HEK293 (cell line): ENCODE measurements at regions not wholly inside any gene's neighbourhood (a gene's known extent, or its start where the extent isn't known, plus 50 kb on each side); places are given as distances from the start of the nearest gene placed in this dataset.

Source experiments
- CTCF ChIA-PET: fragments of 350-600 bp; formaldehyde crosslinking; extraction: SDS; loops from one replicate; lab custom pipeline; 2021; ENCODE audit warnings: antibody characterized with exemption; lab: Yijun Ruan, JAX
- POLR2A ChIA-PET: fragments of 300-600 bp; formaldehyde crosslinking; extraction: SDS; loops from one replicate; lab custom pipeline; 2020; ENCODE audit warnings: antibody characterized with exemption, inconsistent platforms; lab: Yijun Ruan, JAX
- H3K27ac ChIP-seq: fragments of 200-500 bp; sonication (Bioruptor generic); 2 replicates; pipeline ENCODE4 v1.5.1; 2014; ENCODE audit warnings: low read depth, low read length, control low read depth, inconsistent platforms; ENCODE audit errors: extremely low read depth
- H3K36me3 ChIP-seq, 2 experiments: fragments of 200-500 bp in 1 of 2; sonication (Bioruptor generic) in 1 of 2; 1 replicate in 1 of 2; 2 replicates in 1 of 2; pipeline ENCODE4 v1.5.1; 2014 to 2017; ENCODE audit warnings: inconsistent platforms in 2 of 2, low read length in 2 of 2; ENCODE audit not compliant: control insufficient read depth in 2 of 2, insufficient read depth in 1 of 2
- H3K4me1 ChIP-seq: fragments of 200-500 bp; sonication (Bioruptor generic); 2 replicates; pipeline ENCODE4 v1.5.1; 2014; ENCODE audit warnings: mild to moderate bottlenecking, low read length, inconsistent platforms; ENCODE audit not compliant: control insufficient read depth, insufficient read depth
- H3K4me3 ChIP-seq: 2 replicates; pipeline ENCODE4 v1.5.1; 2011; ENCODE audit warnings: low read depth, mild to moderate bottlenecking, control low read depth, low read length, moderate library complexity
- H3K9me3 ChIP-seq: fragments of 200-500 bp; sonication (Bioruptor generic); 2 replicates; pipeline ENCODE4 v1.5.1; 2014; ENCODE audit warnings: low read depth, low read length, inconsistent platforms; ENCODE audit not compliant: control insufficient read depth, insufficient read depth
- BCL11A ChIP-seq: fragments of 450-650 bp; formaldehyde crosslinking; IDR thresholded peaks from 2 replicates; pipeline ENCODE4 v1.5.1; 2016; ENCODE audit warnings: low read depth, missing biosample characterization, missing genetic modification characterization
- BCL11B ChIP-seq: fragments of 450-650 bp; formaldehyde crosslinking; IDR thresholded peaks from 2 replicates; pipeline ENCODE4 v1.5.1; 2016; ENCODE audit warnings: low read depth, missing biosample characterization, missing genetic modification characterization
- SCRT2 ChIP-seq: fragments of 450-650 bp; formaldehyde crosslinking; IDR thresholded peaks from 2 replicates; pipeline ENCODE4 v1.5.1; 2016; ENCODE audit warnings: missing biosample characterization, missing genetic modification characterization
- YY1 ChIP-seq: fragments of 450-650 bp; formaldehyde crosslinking; IDR thresholded peaks from 2 replicates; pipeline ENCODE4 v1.5.1; 2018; ENCODE audit warnings: missing biosample characterization, missing genetic modification characterization
- ZBTB7A ChIP-seq: fragments of 450-650 bp; formaldehyde crosslinking; IDR thresholded peaks from 2 replicates; pipeline ENCODE4 v1.5.1; 2016; ENCODE audit warnings: low read depth, missing biosample characterization, missing genetic modification characterization
- ZFP3 ChIP-seq: fragments of 450-650 bp; formaldehyde crosslinking; IDR thresholded peaks from 2 replicates; pipeline ENCODE4 v1.5.1; 2016; ENCODE audit warnings: low read depth, missing biosample characterization, missing genetic modification characterization
- ZNF155 ChIP-seq: fragments of 450-650 bp; formaldehyde crosslinking; IDR thresholded peaks from 2 replicates; pipeline ENCODE4 v1.5.1; 2016; ENCODE audit warnings: missing biosample characterization, missing genetic modification characterization
- ZNF311 ChIP-seq: fragments of 450-650 bp; formaldehyde crosslinking; IDR thresholded peaks from 2 replicates; pipeline ENCODE4 v1.5.1; 2017; ENCODE audit warnings: missing biosample characterization, missing genetic modification characterization, borderline replicate concordance
- ZNF404 ChIP-seq: fragments of 450-650 bp; formaldehyde crosslinking; IDR thresholded peaks from 2 replicates; pipeline ENCODE4 v1.5.1; 2017; ENCODE audit warnings: missing biosample characterization, missing genetic modification characterization
- ZNF600 ChIP-seq: fragments of 450-650 bp; formaldehyde crosslinking; IDR thresholded peaks from 2 replicates; pipeline ENCODE4 v1.5.1; 2016; ENCODE audit warnings: missing biosample characterization, missing genetic modification characterization
- ZNF621 ChIP-seq: fragments of 450-650 bp; formaldehyde crosslinking; IDR thresholded peaks from 2 replicates; pipeline ENCODE4 v1.5.1; 2017; ENCODE audit warnings: missing biosample characterization, missing genetic modification characterization
- ZNF660 ChIP-seq: fragments of 450-650 bp; IDR thresholded peaks from 2 replicates; pipeline ENCODE4 v1.5.1; 2018; ENCODE audit warnings: missing biosample characterization, mild to moderate bottlenecking, missing genetic modification characterization
- ZNF707 ChIP-seq: fragments of 450-650 bp; formaldehyde crosslinking; IDR thresholded peaks from 2 replicates; pipeline ENCODE4 v1.5.1; 2016; ENCODE audit warnings: missing biosample characterization, missing genetic modification characterization
- ZNF785 ChIP-seq: fragments of 450-650 bp; formaldehyde crosslinking; IDR thresholded peaks from 2 replicates; pipeline ENCODE4 v1.5.1; 2016; ENCODE audit warnings: missing biosample characterization, missing genetic modification characterization
- ZNF843 ChIP-seq: fragments of 450-650 bp; formaldehyde crosslinking; IDR thresholded peaks from 2 replicates; pipeline ENCODE4 v1.5.1; 2016; ENCODE audit warnings: missing biosample characterization, missing genetic modification characterization
- TF ChIP-seq, protein P1 (sequence below): fragments of 450-650 bp; formaldehyde crosslinking; IDR thresholded peaks from 2 replicates; pipeline ENCODE4 v1.5.1; 2016; ENCODE audit warnings: missing biosample characterization, missing genetic modification characterization
- TF ChIP-seq, protein P2 (sequence below): fragments of 450-650 bp; formaldehyde crosslinking; IDR thresholded peaks from 2 replicates; pipeline ENCODE4 v1.5.1; 2016; ENCODE audit warnings: missing biosample characterization, missing genetic modification characterization, low read depth
- TF ChIP-seq, protein P3 (sequence below): fragments of 450-650 bp; formaldehyde crosslinking; IDR thresholded peaks from 2 replicates; pipeline ENCODE4 v1.5.1; 2016; ENCODE audit warnings: missing biosample characterization, missing genetic modification characterization
- TF ChIP-seq, protein P4 (sequence below): fragments of 450-650 bp; formaldehyde crosslinking; IDR thresholded peaks from 2 replicates; pipeline ENCODE4 v1.5.1; 2017; ENCODE audit warnings: missing biosample characterization, mild to moderate bottlenecking, missing genetic modification characterization, moderate library complexity
- TF ChIP-seq, protein P5 (sequence below): fragments of 450-650 bp; formaldehyde crosslinking; IDR thresholded peaks from 2 replicates; pipeline ENCODE4 v1.5.1; 2016; ENCODE audit warnings: missing biosample characterization, missing genetic modification characterization
- TF ChIP-seq, protein P6 (sequence below): fragments of 450-650 bp; formaldehyde crosslinking; IDR thresholded peaks from 2 replicates; pipeline ENCODE4 v1.5.1; 2016; ENCODE audit warnings: missing biosample characterization, missing genetic modification characterization

DNA sequence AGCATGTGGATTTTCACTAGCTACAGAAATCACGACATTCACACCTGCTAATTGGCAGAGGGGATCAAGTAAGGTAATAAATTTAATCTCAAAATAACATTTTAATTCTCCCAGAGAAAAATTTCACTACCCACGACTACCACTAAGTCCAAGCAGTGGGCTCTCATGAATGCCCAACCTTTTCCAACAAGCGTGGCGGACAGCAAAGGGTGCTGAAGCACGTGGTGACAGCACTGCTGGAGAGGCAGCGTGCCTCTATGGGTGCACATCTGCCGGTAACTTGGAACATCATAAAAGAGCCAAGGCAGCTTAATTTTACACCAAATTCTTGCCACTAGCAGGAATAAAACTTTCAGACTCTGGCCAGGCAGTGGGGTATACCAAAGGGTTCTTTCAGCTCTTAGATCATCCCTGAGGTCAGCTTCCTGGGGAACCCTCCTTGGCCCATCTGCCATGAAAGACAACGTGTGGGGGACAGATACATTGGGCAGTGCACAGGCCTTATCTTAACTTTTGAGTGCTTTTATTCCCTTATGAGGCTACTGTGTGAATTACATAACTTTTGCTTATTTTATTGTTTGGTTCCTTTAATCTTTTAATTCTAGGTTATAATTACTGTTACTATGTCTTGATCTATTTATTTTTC is 206.7 kb upstream of the KCTD7 start:
- TF ChIP-seq SCRT2 (tag by site-specific recombination): no peak
- no peak for TF ChIP-seq YY1 (tag by site-specific recombination)
- TF ChIP-seq, protein P1, sequence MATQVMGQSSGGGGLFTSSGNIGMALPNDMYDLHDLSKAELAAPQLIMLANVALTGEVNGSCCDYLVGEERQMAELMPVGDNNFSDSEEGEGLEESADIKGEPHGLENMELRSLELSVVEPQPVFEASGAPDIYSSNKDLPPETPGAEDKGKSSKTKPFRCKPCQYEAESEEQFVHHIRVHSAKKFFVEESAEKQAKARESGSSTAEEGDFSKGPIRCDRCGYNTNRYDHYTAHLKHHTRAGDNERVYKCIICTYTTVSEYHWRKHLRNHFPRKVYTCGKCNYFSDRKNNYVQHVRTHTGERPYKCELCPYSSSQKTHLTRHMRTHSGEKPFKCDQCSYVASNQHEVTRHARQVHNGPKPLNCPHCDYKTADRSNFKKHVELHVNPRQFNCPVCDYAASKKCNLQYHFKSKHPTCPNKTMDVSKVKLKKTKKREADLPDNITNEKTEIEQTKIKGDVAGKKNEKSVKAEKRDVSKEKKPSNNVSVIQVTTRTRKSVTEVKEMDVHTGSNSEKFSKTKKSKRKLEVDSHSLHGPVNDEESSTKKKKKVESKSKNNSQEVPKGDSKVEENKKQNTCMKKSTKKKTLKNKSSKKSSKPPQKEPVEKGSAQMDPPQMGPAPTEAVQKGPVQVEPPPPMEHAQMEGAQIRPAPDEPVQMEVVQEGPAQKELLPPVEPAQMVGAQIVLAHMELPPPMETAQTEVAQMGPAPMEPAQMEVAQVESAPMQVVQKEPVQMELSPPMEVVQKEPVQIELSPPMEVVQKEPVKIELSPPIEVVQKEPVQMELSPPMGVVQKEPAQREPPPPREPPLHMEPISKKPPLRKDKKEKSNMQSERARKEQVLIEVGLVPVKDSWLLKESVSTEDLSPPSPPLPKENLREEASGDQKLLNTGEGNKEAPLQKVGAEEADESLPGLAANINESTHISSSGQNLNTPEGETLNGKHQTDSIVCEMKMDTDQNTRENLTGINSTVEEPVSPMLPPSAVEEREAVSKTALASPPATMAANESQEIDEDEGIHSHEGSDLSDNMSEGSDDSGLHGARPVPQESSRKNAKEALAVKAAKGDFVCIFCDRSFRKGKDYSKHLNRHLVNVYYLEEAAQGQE (tag by site-specific recombination): peak; percentile 41; the same call in 1 of the 2 replicates
- TF ChIP-seq, protein P2, sequence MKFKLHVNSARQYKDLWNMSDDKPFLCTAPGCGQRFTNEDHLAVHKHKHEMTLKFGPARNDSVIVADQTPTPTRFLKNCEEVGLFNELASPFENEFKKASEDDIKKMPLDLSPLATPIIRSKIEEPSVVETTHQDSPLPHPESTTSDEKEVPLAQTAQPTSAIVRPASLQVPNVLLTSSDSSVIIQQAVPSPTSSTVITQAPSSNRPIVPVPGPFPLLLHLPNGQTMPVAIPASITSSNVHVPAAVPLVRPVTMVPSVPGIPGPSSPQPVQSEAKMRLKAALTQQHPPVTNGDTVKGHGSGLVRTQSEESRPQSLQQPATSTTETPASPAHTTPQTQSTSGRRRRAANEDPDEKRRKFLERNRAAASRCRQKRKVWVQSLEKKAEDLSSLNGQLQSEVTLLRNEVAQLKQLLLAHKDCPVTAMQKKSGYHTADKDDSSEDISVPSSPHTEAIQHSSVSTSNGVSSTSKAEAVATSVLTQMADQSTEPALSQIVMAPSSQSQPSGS (tag by site-specific recombination): no peak
- H3K27ac ChIP-seq: no peak overlapping the region
- ChIA-PET POLR2A (interaction anchor here (0.7 kb wide), 1 partner anchor 556 kb away, joined by 3 read pairs; no protein-coding TSS in a partner anchor), CTCF (interaction anchor here (1.2 kb wide), 1 partner anchor 8 kb away, joined by 5 read pairs; no protein-coding TSS in a partner anchor)
- H3K4me3 ChIP-seq: no peak overlapping the region
- no peaks in the 10 kb centered on the region for H3K9me3 ChIP-seq
- no peaks in the 10 kb centered on the region for H3K36me3 ChIP-seq
- no peaks in the 10 kb centered on the region for H3K4me1 ChIP-seq

DNA sequence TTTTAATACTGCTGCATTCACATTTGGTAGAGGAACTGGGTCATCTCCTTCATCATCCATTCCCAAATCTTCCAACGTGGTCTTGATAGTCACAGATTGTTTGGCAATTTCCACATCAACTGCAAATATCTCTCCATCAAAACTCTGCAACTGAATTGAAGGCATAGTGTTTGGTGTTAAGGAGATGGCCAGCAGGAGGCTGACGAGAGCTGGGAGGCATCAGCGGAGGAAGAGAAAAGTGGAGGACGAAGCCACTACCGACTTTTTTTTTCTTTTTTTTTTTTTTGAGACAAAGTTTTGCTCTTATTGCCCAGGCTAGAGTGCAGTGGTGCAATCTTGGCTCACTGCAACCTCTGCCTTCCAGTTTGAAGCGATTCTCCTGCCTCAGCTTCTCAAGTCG is 205.0 kb upstream of the KCTD7 start:
- Histone ChIP-seq H3K36me3 (no peaks in the 10 kb centered on the region), H3K27ac (no peak overlapping the region), H3K4me1 (no peaks in the 10 kb centered on the region), H3K4me3 (no peak overlapping the region), H3K9me3 (no peaks in the 10 kb centered on the region)
- TF ChIP-seq, protein P3, sequence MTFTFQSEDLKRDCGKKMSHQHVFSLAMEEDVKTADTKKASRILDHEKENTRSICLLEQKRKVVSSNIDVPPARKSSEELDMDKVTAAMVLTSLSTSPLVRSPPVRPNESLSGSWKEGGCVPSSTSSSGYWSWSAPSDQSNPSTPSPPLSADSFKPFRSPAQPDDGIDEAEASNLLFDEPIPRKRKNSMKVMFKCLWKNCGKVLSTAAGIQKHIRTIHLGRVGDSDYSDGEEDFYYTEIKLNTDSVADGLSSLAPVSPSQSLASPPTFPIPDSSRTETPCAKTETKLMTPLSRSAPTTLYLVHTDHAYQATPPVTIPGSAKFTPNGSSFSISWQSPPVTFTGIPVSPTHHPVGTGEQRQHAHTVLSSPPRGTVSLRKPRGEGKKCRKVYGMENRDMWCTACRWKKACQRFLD: no peak
- TF ChIP-seq ZNF155 (tag by site-specific recombination) (no peak), ZNF785 (no peak), ZNF621 (tag by site-specific recombination) (no peak), ZNF404 (no peak), ZNF707 (tag by site-specific recombination) (no peak), ZFP3 (tag by site-specific recombination) (no peak), ZNF843 (no peak), BCL11A (no peak)
- TF ChIP-seq, protein P4, sequence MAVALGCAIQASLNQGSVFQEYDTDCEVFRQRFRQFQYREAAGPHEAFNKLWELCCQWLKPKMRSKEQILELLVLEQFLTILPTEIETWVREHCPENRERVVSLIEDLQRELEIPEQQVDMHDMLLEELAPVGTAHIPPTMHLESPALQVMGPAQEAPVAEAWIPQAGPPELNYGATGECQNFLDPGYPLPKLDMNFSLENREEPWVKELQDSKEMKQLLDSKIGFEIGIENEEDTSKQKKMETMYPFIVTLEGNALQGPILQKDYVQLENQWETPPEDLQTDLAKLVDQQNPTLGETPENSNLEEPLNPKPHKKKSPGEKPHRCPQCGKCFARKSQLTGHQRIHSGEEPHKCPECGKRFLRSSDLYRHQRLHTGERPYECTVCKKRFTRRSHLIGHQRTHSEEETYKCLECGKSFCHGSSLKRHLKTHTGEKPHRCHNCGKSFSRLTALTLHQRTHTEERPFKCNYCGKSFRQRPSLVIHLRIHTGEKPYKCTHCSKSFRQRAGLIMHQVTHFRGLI (tag by site-specific recombination): no peak
- CTCF ChIA-PET: no interaction called here
- POLR2A ChIA-PET: no interaction called here

DNA sequence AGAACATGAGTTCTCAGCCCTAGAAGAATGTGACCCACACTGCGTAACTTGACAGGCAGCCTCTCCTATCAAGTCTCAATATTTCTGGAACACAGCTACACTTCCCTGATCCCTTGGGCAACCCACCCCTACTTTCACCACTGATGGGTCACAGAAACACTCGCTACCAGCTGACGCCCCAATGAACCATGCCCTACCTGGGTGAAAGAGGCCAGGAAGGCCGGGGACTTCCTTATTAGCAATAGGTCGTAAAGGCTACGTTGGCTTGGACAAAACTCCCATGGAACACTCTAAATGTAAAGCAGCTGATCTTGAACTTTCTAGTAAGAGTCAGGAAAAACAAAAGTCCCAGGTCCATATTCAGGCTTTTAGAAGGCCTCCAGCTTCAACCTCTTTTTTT is 202.3 kb upstream of the KCTD7 start:
- Histone ChIP-seq H3K4me1 (no peaks in the 10 kb centered on the region), H3K4me3 (no peak overlapping the region), H3K36me3 (no peaks in the 10 kb centered on the region), H3K27ac (no peak overlapping the region), H3K9me3 (no peaks in the 10 kb centered on the region)
- CTCF ChIA-PET: interaction anchor here (0.6 kb wide), 2 partner anchors 273 to 366 kb away, joined by 3 to 6 read pairs; no protein-coding TSS in a partner anchor
- POLR2A ChIA-PET: no interaction called here
- TF ChIP-seq, protein P5, sequence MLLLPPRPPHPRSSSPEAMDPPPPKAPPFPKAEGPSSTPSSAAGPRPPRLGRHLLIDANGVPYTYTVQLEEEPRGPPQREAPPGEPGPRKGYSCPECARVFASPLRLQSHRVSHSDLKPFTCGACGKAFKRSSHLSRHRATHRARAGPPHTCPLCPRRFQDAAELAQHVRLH (tag by site-specific recombination): no peak
- TF ChIP-seq ZNF311 (tag by site-specific recombination) (no peak), ZNF600 (tag by site-specific recombination) (no peak), ZBTB7A (tag by site-specific recombination) (no peak), ZNF660 (tag by site-specific recombination) (no peak), BCL11B (tag by site-specific recombination) (no peak)
- TF ChIP-seq, protein P6, sequence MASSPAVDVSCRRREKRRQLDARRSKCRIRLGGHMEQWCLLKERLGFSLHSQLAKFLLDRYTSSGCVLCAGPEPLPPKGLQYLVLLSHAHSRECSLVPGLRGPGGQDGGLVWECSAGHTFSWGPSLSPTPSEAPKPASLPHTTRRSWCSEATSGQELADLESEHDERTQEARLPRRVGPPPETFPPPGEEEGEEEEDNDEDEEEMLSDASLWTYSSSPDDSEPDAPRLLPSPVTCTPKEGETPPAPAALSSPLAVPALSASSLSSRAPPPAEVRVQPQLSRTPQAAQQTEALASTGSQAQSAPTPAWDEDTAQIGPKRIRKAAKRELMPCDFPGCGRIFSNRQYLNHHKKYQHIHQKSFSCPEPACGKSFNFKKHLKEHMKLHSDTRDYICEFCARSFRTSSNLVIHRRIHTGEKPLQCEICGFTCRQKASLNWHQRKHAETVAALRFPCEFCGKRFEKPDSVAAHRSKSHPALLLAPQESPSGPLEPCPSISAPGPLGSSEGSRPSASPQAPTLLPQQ: no peak
